B cell (primary cell): ENCODE measurements at regions not wholly inside any gene's neighbourhood (a gene's known extent, or its start where the extent isn't known, plus 50 kb on each side); places are given as distances from the start of the nearest gene placed in this dataset.

Source experiments
- ATAC-seq: fragments of 200-7000 bp; cut with Tn5 transposase; one replicate; pipeline ENCODE4 v1.10.0; 2021; ENCODE audit warnings: low read depth, mild to moderate bottlenecking, moderate number of reproducible peaks, moderate library complexity
- CTCF ChIA-PET: fragments of 350-600 bp; sonication (Branson Sonifier 250); formaldehyde crosslinking; loops from one replicate; lab custom pipeline; 2021; ENCODE audit warnings: antibody characterized with exemption, inconsistent platforms; lab: Charles Lee
- POLR2A ChIA-PET: fragments of 350-600 bp; sonication (Branson Sonifier 250); formaldehyde crosslinking; loops from one replicate; lab custom pipeline; 2021; ENCODE audit warnings: antibody characterized with exemption; lab: Charles Lee
- DNase-seq: peaks from one replicate; pipeline ENCODE4 v3.0.0; 2013
- H2AFZ ChIP-seq: 2 replicates; pipeline ENCODE4 v1.6.1; 2012; ENCODE audit warnings: mild to moderate bottlenecking, low read depth, low read length; ENCODE audit not compliant: insufficient read depth, poor library complexity, severe bottlenecking
- H3K27ac ChIP-seq, 2 donors: 1 replicate in 1 of 2; 2 replicates in 1 of 2; pipeline ENCODE4 v1.5.1; 2012 to 2013; ENCODE audit warnings: low read length in 2 of 2, mild to moderate bottlenecking in 2 of 2, moderate library complexity in 1 of 2
- H3K27me3 ChIP-seq, 4 experiments: fragments of 200-600 bp in 1 of 4; sonication (generic) in 1 of 4; replicated peaks in 1 of 4; 1 replicate in 2 of 4; 2 replicates in 2 of 4; pipeline versions ENCODE4 v1.6.1 to v1.7.0; 2013 to 2016; ENCODE audit warnings: low read length in 3 of 4, mild to moderate bottlenecking in 2 of 4, mixed read lengths in 1 of 4, moderate library complexity in 1 of 4; ENCODE audit not compliant: insufficient read depth in 4 of 4, control insufficient read depth in 3 of 4; ENCODE audit errors: control extremely low read depth in 1 of 4
- H3K36me3 ChIP-seq, 2 experiments: replicated peaks in 1 of 2; 1 replicate in 1 of 2; 2 replicates in 1 of 2; pipeline versions ENCODE4 v1.6.1 to v1.7.1; 2013; ENCODE audit warnings: low read length in 1 of 2; ENCODE audit not compliant: insufficient read depth in 2 of 2, control insufficient read depth in 1 of 2; ENCODE audit errors: control extremely low read depth in 1 of 2, extremely low read depth in 1 of 2
- H3K4me1 ChIP-seq, 2 donors: fragments of 200-600 bp in 1 of 2; sonication (generic) in 1 of 2; 1 replicate in 1 of 2; 2 replicates in 1 of 2; pipeline versions ENCODE4 v1.5.1 to v1.6.1; 2013 to 2017; ENCODE audit warnings: low read length in 2 of 2; ENCODE audit not compliant: control insufficient read depth in 2 of 2, insufficient read depth in 2 of 2
- H3K4me2 ChIP-seq: replicated peaks from 2 replicates; pipeline ENCODE3; 2012; ENCODE audit warnings: mild to moderate bottlenecking, low read depth, low read length; ENCODE audit not compliant: poor library complexity, severe bottlenecking
- H3K4me3 ChIP-seq, 5 experiments: fragments of 200-600 bp in 1 of 5; sonication (generic) in 1 of 5; 1 replicate in 3 of 5; 2 replicates in 2 of 5; pipeline versions ENCODE4 v1.5.1 to v1.7.0; 2011 to 2016; ENCODE audit warnings: low read length in 4 of 5, mild to moderate bottlenecking in 4 of 5, low read depth in 2 of 5, control low read depth in 1 of 5, moderate library complexity in 1 of 5; ENCODE audit not compliant: insufficient read depth in 1 of 5; ENCODE audit errors: control extremely low read depth in 1 of 5, extremely low read depth in 1 of 5
- H3K79me2 ChIP-seq: fragments of 200-600 bp; sonication (generic); one replicate; pipeline ENCODE4 v1.6.0; 2016; ENCODE audit warnings: low read length; ENCODE audit not compliant: control insufficient read depth, insufficient read depth
- H3K9ac ChIP-seq: fragments of 200-600 bp; sonication (generic); 2 replicates; pipeline ENCODE4 v1.6.1; 2017; ENCODE audit warnings: mild to moderate bottlenecking, low read length, moderate library complexity
- H3K9me3 ChIP-seq, 3 donors: one replicate each; pipeline versions ENCODE4 v1.6.1 to v1.7.1; 2013; ENCODE audit warnings: low read length in 2 of 3; ENCODE audit not compliant: control insufficient read depth in 2 of 3, insufficient read depth in 1 of 3; ENCODE audit errors: control extremely low read depth in 1 of 3
- H4K20me1 ChIP-seq: 2 replicates; pipeline ENCODE4 v1.6.0; 2012; ENCODE audit warnings: mild to moderate bottlenecking, low read length; ENCODE audit not compliant: insufficient read depth, control insufficient read depth, poor library complexity, severe bottlenecking
- H3K27ac Mint-ChIP-seq: one replicate; pipeline ENCODE4 v1.8.0; 2021; ENCODE audit warnings: mixed read lengths
- H3K27me3 Mint-ChIP-seq: one replicate; pipeline ENCODE4 v1.8.0; 2021; ENCODE audit warnings: mixed read lengths
- H3K4me1 Mint-ChIP-seq: one replicate; pipeline ENCODE4 v1.8.0; 2021; ENCODE audit warnings: mixed read lengths
- H3K4me3 Mint-ChIP-seq: one replicate; pipeline ENCODE4 v1.8.0; 2021; ENCODE audit warnings: mixed read lengths
- H3K9me3 Mint-ChIP-seq: one replicate; pipeline ENCODE4 v1.8.0; 2022; ENCODE audit warnings: mixed read lengths; ENCODE audit not compliant: insufficient read depth
- EZH2 ChIP-seq: IDR thresholded peaks from 2 replicates; pipeline ENCODE4 v1.6.1; 2012; ENCODE audit warnings: borderline replicate concordance, low read depth, mild to moderate bottlenecking, moderate library complexity, low read length; ENCODE audit not compliant: insufficient read depth, poor library complexity, severe bottlenecking
- WGBS: methylation state at CpG from one replicate; pipeline ENCODE4 v1.1.5; 2013; ENCODE audit warnings: missing lambda C conversion rate; ENCODE audit not compliant: insufficient coverage; 5-methylcytosine and 5-hydroxymethylcytosine counted together
- intact Hi-C: fragments of 100-400 bp; cut with micrococcal nuclease; formaldehyde crosslinking; loops from one replicate; pipeline ENCODE4 v1.10.0; 2022
- TF ChIP-seq, protein P1 (sequence below): fragments of 200-600 bp; IDR thresholded peaks from one replicate; pipeline ENCODE4 v1.8.0; 2022; ENCODE audit warnings: antibody characterized with exemption, mild to moderate bottlenecking

GRCh38 chr1:239918634-239919033 lies 173.0 kb upstream of the FMN2 start:
- WGBS: 78% methylated on average over 2 of the region's 4 CpGs
- CTCF ChIA-PET: no interaction called here
- no peak for ATAC-seq

DNA sequence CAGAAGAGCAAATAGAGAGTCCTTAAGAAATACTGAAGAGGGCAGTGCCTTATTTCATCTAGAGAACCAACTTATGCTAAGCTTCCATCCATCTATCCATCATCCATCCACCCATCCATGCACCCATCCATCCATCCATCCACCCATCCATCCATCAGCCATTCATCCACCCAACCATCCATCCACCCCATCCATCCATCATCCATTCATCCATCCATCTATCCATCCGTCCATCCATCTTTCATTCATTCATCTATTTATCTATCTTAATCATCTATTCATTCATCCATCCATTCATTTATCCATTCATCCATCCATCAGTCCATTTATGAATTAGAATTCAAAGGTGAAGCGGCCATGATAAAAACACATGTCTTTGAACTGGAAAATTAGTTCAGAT lies 171.5 kb upstream of the FMN2 start:
- no peaks in the 10 kb centered on the region for H3K4me1 ChIP-seq
- H4K20me1 ChIP-seq: no peaks in the 10 kb centered on the region
- WGBS: 67% methylated on average over 1 of the region's 2 CpGs
- no peaks in the 10 kb centered on the region for H3K27me3 ChIP-seq
- no peak overlapping the region for H3K4me2 ChIP-seq
- H3K4me3 ChIP-seq: no peak overlapping the region
- Mint-ChIP-seq H3K4me1 (no peaks in the 10 kb centered on the region), H3K27ac (no peak overlapping the region), H3K4me3 (no peak overlapping the region), H3K9me3 (no peaks in the 10 kb centered on the region), H3K27me3 (no peaks in the 10 kb centered on the region)
- H3K27ac ChIP-seq: no peak overlapping the region
- ChIA-PET POLR2A (no interaction called here), CTCF (no interaction called here)
- TF ChIP-seq EZH2: no peak
- TF ChIP-seq, protein P1, sequence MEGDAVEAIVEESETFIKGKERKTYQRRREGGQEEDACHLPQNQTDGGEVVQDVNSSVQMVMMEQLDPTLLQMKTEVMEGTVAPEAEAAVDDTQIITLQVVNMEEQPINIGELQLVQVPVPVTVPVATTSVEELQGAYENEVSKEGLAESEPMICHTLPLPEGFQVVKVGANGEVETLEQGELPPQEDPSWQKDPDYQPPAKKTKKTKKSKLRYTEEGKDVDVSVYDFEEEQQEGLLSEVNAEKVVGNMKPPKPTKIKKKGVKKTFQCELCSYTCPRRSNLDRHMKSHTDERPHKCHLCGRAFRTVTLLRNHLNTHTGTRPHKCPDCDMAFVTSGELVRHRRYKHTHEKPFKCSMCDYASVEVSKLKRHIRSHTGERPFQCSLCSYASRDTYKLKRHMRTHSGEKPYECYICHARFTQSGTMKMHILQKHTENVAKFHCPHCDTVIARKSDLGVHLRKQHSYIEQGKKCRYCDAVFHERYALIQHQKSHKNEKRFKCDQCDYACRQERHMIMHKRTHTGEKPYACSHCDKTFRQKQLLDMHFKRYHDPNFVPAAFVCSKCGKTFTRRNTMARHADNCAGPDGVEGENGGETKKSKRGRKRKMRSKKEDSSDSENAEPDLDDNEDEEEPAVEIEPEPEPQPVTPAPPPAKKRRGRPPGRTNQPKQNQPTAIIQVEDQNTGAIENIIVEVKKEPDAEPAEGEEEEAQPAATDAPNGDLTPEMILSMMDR: no peak
- no peak for ATAC-seq
- DNase-seq: no peak
- intact Hi-C loops: no loop called here
- H3K36me3 ChIP-seq: no peaks in the 10 kb centered on the region
- no peak overlapping the region for H3K9ac ChIP-seq
- H3K79me2 ChIP-seq: no peaks in the 10 kb centered on the region
- H3K9me3 ChIP-seq: peaks cover 0 to 8% (median 0%) of the 10 kb centered on the region in 3 donors
- H2AFZ ChIP-seq: no peak overlapping the region

More at GRCh38 chr1:239918634-239919033, 173.0 kb upstream of the FMN2 start:
- no peaks in the 10 kb centered on the region for H3K9me3 ChIP-seq
- H3K36me3 ChIP-seq: no peaks in the 10 kb centered on the region
- no peaks in the 10 kb centered on the region for H3K4me1 ChIP-seq
- Mint-ChIP-seq H3K27ac (no peak overlapping the region), H3K4me1 (no peaks in the 10 kb centered on the region), H3K27me3 (no peaks in the 10 kb centered on the region), H3K4me3 (no peak overlapping the region), H3K9me3 (no peaks in the 10 kb centered on the region)
- H3K27ac ChIP-seq: no peak overlapping the region
- POLR2A ChIA-PET: no interaction called here
- intact Hi-C loops: no loop called here
- H4K20me1 ChIP-seq: no peaks in the 10 kb centered on the region
- no peak overlapping the region for H2AFZ ChIP-seq
- no peak overlapping the region for H3K4me2 ChIP-seq
- no peaks in the 10 kb centered on the region for H3K27me3 ChIP-seq
- H3K79me2 ChIP-seq: no peaks in the 10 kb centered on the region
- no peak overlapping the region for H3K4me3 ChIP-seq
- TF ChIP-seq EZH2: no peak
- no peak overlapping the region for H3K9ac ChIP-seq
- DNase-seq: no peak
